Neural progenitor cell (in vitro differentiated cells): ENCODE measurements at regions not wholly inside any gene's neighbourhood (a gene's known extent, or its start where the extent isn't known, plus 50 kb on each side); places are given as distances from the start of the nearest gene placed in this dataset.

Experiments used
- CTCF ChIP-seq: fragments of 200-600 bp; sonication (generic); IDR thresholded peaks from 2 replicates; pipeline ENCODE4 v1.5.1; 2017; ENCODE audit warnings: antibody characterized with exemption, mild to moderate bottlenecking
- EZH2 ChIP-seq: fragments of 200-600 bp; sonication (generic); IDR thresholded peaks from 2 replicates; pipeline ENCODE4 v1.6.1; 2017; ENCODE audit warnings: antibody characterized with exemption, mild to moderate bottlenecking, moderate library complexity

GRCh38 chr12:17371491-17372215 lies 718.3 kb downstream of the RERGL start:
- no peak for TF ChIP-seq CTCF
- no peak for TF ChIP-seq EZH2
